ENCODE measurements at regions not wholly inside any gene's neighbourhood (a gene's known extent, or its start where the extent isn't known, plus 50 kb on each side); places are given as distances from the start of the nearest gene placed in this dataset.

DNA sequence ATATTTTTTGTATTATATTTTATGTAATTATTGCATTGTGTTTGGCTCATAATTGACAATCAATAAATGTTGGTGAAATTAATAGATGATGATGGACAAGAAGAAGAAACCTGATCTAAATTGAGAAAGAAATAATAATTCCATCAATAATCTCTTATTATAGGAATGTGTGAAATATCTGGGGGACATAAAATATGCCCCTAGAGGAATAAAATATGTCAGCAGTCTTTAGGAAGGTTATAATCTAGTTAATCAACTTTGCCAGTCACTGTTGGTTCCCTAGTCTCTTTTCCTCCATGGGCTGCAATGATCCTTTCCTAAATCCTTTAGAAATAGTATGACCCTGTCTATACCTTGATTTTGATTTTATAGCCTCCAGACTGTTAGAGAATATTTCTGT, 549.7 kb upstream of the ADGRL4 start:
- TF ChIP-seq EZH2 (IDR thresholded peaks at IDR 0.05; ENCODE audit: insufficient read depth, poor library complexity, severe bottlenecking) (no peak), EZH2phosphoT487 (IDR thresholded peaks at IDR 0.05; ENCODE audit: insufficient read depth, low read depth) (no peak)

Measured in GM23248 (cell line).